Hippocampal formation (tissue), 2 donors: ENCODE measurements at regions not wholly inside any gene's neighbourhood (a gene's known extent, or its start where the extent isn't known, plus 50 kb on each side); places are given as distances from the start of the nearest gene placed in this dataset.
"Not testable (repeated sequence)": the region's sequence is repeated elsewhere in the genome, so short reads cannot be mapped to it uniquely, and the experiment has no call there.

Source experiments
- DNase-seq, 2 donors: peaks; one replicate each; lab custom pipeline; 2025; lab: John Stamatoyannopoulos, UW

- DNase-seq, result no peak
Observed at GRCh38 chr2:176768185-176768584, 444.4 kb upstream of the HNRNPA3 start.

DNA sequence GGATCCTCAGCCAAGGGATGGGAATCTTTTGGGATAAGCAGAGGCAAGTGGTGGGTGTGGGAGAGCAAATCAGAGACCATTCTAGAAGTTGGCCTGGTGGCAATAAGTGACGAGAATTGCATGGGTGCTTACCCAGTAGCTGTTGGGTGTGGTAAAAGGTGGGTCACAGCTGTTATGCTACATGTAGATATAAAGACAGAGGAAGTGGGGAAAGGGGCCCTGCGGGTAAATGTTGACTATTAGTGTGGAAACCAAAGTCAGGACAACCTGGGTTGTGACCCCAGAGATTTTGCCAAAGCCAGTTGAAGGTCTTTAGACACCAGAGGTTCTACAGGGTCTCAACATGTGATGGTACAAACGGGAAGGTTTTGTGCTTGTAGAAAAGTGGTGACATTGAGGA, 443.6 kb upstream of the HNRNPA3 start:
- no peak for DNase-seq

GRCh38 chr2:176769499-176770370, 442.9 kb upstream of the HNRNPA3 start:
- DNase-seq, result no peak

- DNase-seq, result no peak
Observed at GRCh38 chr2:176772816-176773215, 439.8 kb upstream of the HNRNPA3 start.

GRCh38 chr2:176774766-176775451, 437.7 kb upstream of the HNRNPA3 start:
- DNase-seq, result no peak

- no peak for DNase-seq
Observed at GRCh38 chr2:176777262-176777661, 435.3 kb upstream of the HNRNPA3 start.

GRCh38 chr2:176779917-176780316, 432.7 kb upstream of the HNRNPA3 start:
- DNase-seq, result no peak

DNA sequence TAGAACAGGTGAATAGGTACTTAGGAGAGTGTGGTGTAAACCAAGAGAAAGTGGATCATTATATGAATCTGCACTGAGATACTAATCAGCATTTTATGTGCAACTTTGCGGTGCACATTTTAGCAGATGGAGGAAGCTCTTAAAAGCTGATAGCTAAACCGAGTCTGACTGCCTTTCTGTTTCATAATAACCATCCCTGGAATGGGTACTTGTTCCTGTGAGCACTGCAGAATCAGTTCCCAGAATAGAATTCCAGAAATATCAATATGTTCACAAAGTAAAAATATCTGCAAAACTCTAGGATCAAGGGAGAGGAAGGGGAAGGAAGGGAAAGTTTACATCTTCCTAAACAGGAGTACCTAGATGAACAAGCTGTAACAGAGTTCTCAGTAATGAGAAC, 432.2 kb upstream of the HNRNPA3 start:
- DNase-seq, result peak in 1 of 2 donors; percentile 47

DNA sequence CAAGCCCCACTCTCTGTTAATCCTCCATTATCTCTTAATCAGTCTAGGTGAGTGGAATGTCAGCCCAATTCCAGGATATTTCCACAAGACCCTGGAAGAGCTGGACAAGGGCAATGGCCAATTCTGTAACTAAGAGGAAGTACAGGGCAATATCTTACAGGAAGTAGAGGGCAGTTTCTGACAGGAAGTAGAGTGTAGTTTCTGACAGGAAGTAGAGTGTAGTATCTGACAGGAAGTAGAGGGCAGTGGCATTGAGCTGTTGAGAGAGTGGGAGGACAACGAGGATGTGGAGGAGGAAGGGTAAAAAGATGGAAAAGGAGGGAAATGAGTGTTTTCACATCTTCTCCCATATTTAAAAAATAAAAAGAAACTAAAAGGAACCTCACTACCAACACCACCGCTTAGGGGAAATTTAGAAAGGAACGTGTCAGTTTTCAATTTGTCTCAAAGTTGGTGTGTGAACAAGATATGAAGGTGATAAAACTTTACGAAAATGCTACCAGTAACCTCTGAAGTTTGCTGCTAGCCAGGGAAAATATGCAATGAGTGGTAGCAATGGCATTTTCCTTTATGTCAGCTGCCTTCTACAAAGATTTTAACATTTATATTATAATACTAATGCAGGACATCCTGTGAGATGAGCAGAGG, 430.9 kb upstream of the HNRNPA3 start:
- no peak for DNase-seq

- DNase-seq, result no peak
Observed at GRCh38 chr2:176784633-176785200, 427.9 kb upstream of the HNRNPA3 start.

DNA sequence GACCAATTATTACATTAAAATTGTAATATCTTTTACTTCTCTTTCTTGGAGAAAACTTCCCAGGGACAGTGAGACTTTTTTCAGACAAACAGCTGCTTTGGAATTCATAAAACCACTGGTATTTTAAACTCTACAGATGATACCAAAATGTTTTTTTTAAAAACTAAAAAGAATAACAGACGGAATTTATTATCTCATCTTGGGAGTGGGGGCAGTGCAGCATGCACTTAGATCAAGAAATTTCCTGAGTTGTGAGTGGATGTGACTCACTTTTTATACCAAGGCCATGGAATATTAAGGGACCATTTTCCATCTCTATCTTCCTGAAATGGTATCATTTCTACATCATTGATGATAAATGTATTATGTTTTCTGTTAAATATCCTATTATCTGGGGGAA, 422.8 kb upstream of the HNRNPA3 start:
- DNase-seq, result no peak

GRCh38 chr2:176790468-176790867, 422.1 kb upstream of the HNRNPA3 start:
- no peak for DNase-seq

DNA sequence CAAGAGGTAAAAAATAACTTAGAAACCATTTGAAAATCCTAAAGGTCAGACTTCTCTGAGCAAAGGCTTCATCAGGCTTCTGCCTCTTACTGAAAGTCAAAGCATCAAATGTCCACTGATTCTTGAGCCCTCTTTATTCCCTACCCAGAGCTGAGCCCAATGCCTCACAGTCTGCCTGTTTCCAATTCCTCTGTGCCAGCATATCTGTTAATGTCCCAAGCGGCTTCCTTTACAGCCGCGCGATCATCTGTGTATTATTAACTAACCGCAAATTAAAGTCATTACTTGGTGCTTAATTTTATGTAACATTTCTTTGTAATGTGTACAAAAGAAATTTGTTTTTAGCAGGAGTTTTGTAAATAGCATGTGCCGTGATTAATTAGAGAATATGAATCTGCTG, 418.8 kb upstream of the HNRNPA3 start:
- DNase-seq, result no peak

DNA sequence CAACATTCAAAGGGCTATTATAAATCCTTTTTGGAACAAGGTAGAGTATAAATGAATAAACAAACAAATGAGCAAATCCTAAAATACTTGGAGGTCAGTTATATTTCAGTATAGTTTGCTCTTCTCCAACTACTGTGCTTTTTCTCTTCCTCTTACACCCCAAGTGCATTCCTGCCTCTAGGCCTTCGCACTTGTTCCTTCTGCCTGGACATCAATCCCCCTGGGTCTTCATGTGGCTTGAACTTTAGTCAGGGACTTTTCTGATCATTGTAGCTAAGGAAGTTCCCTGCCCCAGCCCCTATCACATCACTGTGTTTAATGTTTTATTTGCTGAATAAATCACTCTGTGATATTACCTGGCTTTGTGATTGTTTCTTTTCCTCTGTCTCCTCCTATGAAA, 418.2 kb upstream of the HNRNPA3 start:
- DNase-seq, result no peak

GRCh38 chr2:176795823-176796222, 416.8 kb upstream of the HNRNPA3 start:
- no peak for DNase-seq

DNA sequence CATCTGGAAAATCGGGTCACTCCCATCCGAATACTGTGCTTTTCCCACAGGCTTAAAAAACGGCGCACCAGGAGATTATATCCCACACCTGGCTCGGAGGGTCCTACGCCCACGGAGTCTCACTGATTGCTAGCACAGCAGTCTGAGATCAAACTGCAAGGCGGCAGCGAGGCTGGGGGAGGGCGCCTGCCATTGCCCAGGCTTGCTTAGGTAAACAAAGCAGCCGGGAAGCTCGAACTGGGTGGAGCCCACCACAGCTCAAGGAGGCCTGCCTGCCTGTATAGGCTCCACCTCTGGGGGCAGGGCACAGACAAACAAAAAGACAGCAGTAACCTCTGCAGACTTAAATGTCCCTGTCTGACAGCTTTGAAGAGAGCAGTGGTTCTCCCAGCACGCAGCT, 415.9 kb upstream of the HNRNPA3 start:
- not testable (repeated sequence) for DNase-seq

DNA sequence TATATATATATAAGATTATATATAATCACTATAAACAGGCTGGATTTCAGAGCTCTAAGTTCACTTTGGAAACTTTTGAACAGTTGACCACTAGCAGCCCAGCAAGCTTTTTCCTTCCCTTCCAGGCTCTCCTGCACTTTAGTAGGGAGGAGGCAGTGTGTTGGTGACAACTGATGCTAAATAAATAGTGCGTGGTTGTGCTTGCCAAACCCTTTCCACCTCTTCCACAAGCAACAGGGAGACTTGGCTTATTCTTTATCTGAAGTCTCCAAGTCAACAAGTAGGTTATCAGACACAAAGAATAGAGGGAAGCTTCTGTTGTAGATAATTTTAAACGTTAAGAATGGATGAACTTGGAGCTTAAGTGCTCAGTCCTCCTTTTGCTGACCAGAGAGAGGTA, 408.2 kb upstream of the HNRNPA3 start:
- no peak for DNase-seq

DNA sequence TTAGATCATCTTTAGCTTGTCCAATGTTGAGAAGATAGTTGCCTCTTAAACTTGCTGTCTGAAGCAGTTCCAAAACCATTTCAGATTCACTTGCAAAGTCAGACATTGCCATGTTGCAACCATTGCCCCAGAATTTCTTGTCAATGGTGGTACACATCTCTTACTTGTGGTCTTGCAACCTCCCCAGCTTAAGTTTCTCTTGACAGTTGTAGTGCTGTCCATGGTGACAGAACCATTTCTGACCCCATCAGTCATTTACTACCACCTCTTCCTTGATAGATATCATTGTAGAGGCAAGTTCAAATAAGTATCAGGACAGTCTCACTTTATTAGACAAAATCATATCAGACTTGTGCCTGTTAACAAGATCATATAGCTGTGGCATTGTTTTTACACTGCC, 407.2 kb upstream of the HNRNPA3 start:
- DNase-seq, result no peak

DNA sequence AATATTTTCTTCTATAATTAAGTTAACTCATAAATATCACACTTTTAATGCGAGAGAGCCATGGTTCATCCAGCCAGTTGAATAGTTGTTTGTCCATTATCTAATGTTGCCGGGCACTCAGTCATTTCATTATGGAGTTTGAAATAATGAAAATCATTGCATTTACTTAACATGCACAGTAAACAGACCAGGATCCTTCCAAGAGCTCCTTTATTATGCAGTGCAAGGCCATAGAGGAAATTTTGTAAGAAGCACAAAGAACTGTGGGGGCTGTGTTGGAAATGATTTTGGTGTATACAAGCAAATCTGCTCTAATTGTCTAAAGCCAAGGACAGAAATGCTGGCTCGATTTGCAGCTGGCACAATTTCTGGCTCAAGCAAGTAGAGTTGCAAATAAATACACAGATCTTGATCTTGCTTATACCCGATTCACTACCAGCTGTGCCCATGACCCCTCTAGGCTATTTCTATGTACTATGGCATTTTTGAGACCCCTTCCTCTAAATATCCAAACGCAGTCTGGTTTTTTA, 400.3 kb upstream of the HNRNPA3 start:
- peak in 1 of 2 donors; percentile 19 for DNase-seq

GRCh38 chr2:176813156-176813555, 399.4 kb upstream of the HNRNPA3 start:
- no peak for DNase-seq

- no peak for DNase-seq
Observed at GRCh38 chr2:176813621-176814049, 399.0 kb upstream of the HNRNPA3 start.

DNA sequence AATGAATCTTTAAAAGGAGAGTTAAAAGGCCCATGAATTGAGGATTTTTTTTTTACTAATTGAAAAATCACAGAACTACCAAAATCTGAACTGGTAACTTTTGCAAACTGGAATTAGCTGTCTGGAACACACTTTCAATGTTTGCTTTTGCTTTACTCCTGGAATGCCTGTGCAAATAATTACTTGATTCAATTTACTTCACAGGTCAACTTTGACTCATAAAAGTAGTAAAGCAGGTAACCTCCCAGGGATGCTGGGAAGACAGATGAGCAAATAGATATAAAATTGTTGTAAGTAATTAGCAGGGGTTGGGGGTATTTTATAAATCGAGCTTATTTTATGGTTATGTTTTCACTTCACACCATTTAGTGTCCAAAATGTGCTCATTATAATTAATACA, 398.3 kb upstream of the HNRNPA3 start:
- no peak for DNase-seq
